Calu3 (cell line): ENCODE measurements at regions not wholly inside any gene's neighbourhood (a gene's known extent, or its start where the extent isn't known, plus 50 kb on each side); places are given as distances from the start of the nearest gene placed in this dataset.
"Not testable (repeated sequence)": the region's sequence is repeated elsewhere in the genome, so short reads cannot be mapped to it uniquely, and the experiment has no call there.

ENCODE experiments used
- BruUV-seq: library from RNA; stranded (reverse); fragments of 400-500 nt; replicated peaks from 2 replicates; lab custom pipeline; 2021; lab: Mats Ljungman, UMichigan
- CTCF ChIA-PET: fragments of 300-600 bp; sonication (Branson Sonifier 250); formaldehyde crosslinking; loops from one replicate; lab custom pipeline; 2022; ENCODE audit warnings: antibody characterized with exemption; lab: Charles Lee
- DNase-seq: peaks from one replicate; pipeline ENCODE4 v3.0.0; 2022
- H3K27ac Mint-ChIP-seq: one replicate; pipeline ENCODE4 v1.8.0; 2022; ENCODE audit warnings: mixed read lengths; ENCODE audit not compliant: unreplicated experiment
- H3K27me3 Mint-ChIP-seq: one replicate; pipeline ENCODE4 v1.8.0; 2022; ENCODE audit warnings: mixed read lengths; ENCODE audit not compliant: unreplicated experiment
- H3K36me3 Mint-ChIP-seq: one replicate; pipeline ENCODE4 v1.8.0; 2022; ENCODE audit warnings: mild to moderate bottlenecking, moderate library complexity, mixed read lengths; ENCODE audit not compliant: insufficient read depth, unreplicated experiment
- H3K4me1 Mint-ChIP-seq: one replicate; pipeline ENCODE4 v1.8.0; 2022; ENCODE audit warnings: mild to moderate bottlenecking, low read depth, mixed read lengths; ENCODE audit not compliant: unreplicated experiment
- H3K4me3 Mint-ChIP-seq: one replicate; pipeline ENCODE4 v1.8.0; 2022; ENCODE audit warnings: mild to moderate bottlenecking, low read depth, moderate library complexity, mixed read lengths; ENCODE audit not compliant: unreplicated experiment
- H3K9me3 Mint-ChIP-seq: one replicate; pipeline ENCODE4 v1.8.0; 2022; ENCODE audit warnings: low read depth, mixed read lengths; ENCODE audit not compliant: unreplicated experiment
- intact Hi-C: fragments of 100-400 bp; cut with micrococcal nuclease; formaldehyde crosslinking; loops from one replicate; pipeline ENCODE4 v1.10.0; 2022; ENCODE audit not compliant: unreplicated experiment
- TF ChIP-seq, protein P1 (sequence below): fragments of 200-600 bp; IDR thresholded peaks from one replicate; pipeline ENCODE4 v1.8.0; 2022; ENCODE audit warnings: antibody characterized with exemption; ENCODE audit not compliant: unreplicated experiment

DNA sequence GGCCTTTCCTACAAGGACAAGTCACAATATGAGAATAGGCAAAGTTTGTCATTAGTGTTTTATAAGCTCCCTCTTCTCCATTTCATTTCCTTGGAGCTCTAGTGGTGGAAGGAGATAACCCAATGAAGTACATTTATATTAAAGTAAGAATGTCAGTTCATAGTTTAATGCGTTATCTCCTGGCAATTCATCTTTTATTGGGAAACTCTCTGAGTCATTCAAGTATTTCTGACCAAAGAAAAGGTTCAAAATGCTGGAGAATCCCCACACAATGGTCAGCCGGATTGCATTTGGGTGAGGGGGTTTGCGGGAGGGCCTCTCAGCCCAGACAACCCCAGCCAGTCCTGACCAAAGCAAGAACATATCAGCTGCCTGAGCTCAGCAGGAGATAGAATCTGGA lies 321.5 kb upstream of the NRP1 start:
- Mint-ChIP-seq H3K36me3 (no peaks in the 10 kb centered on the region), H3K4me3 (no peak overlapping the region), H3K27me3 (no peaks in the 10 kb centered on the region), H3K27ac (no peak overlapping the region), H3K4me1 (no peaks in the 10 kb centered on the region), H3K9me3 (peaks cover 13% of the 10 kb centered on the region)
- TF ChIP-seq, protein P1, sequence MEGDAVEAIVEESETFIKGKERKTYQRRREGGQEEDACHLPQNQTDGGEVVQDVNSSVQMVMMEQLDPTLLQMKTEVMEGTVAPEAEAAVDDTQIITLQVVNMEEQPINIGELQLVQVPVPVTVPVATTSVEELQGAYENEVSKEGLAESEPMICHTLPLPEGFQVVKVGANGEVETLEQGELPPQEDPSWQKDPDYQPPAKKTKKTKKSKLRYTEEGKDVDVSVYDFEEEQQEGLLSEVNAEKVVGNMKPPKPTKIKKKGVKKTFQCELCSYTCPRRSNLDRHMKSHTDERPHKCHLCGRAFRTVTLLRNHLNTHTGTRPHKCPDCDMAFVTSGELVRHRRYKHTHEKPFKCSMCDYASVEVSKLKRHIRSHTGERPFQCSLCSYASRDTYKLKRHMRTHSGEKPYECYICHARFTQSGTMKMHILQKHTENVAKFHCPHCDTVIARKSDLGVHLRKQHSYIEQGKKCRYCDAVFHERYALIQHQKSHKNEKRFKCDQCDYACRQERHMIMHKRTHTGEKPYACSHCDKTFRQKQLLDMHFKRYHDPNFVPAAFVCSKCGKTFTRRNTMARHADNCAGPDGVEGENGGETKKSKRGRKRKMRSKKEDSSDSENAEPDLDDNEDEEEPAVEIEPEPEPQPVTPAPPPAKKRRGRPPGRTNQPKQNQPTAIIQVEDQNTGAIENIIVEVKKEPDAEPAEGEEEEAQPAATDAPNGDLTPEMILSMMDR: no peak
- CTCF ChIA-PET: interaction anchor here (0.6 kb wide), 1 partner anchor 1490 kb away, joined by 3 read pairs; no protein-coding TSS in a partner anchor
- no TSS peak for BruUV-seq
- intact Hi-C loops: no loop called here
- no peak for DNase-seq

DNA sequence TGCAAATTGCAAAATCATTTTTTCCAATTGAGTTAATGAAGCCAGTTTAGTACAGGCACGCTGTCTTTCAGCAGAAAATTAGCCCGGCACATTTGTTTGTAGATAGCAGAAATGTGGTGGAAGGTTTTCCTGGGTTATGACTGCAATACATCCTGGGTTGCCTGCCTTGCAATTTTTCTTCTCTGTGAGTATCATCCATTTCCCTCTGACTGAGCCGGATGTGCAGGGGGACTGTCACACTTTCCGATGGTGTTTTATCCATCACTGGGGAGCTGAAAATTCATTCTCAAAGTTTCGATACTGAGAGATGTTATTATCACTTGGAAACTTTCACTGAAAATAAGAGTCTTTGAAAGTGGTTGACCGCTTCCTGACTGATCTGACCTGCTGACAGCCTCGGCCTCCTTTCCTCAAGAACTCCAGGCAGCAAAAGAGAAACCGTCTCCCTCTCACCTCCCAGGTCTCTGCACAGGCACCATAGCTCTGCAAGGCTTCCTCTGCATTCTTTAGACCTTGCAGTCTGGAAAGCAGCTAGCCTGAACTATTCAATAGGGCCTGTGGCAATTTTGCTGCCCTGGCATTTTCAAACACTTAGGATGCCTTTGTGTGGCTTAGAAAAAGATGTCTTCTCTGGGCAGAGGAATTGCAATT lies 320.8 kb upstream of the NRP1 start:
- Mint-ChIP-seq H3K27ac (no peak overlapping the region), H3K36me3 (no peaks in the 10 kb centered on the region), H3K4me1 (no peaks in the 10 kb centered on the region), H3K4me3 (no peak overlapping the region), H3K27me3 (no peaks in the 10 kb centered on the region), H3K9me3 (peaks cover 13% of the 10 kb centered on the region)
- TF ChIP-seq, protein P1: no peak
- intact Hi-C loops: no loop called here
- CTCF ChIA-PET: interaction anchor here (0.6 kb wide), 1 partner anchor 1491 kb away, joined by 3 read pairs; no protein-coding TSS in a partner anchor
- no peak for DNase-seq
- no TSS peak for BruUV-seq

DNA sequence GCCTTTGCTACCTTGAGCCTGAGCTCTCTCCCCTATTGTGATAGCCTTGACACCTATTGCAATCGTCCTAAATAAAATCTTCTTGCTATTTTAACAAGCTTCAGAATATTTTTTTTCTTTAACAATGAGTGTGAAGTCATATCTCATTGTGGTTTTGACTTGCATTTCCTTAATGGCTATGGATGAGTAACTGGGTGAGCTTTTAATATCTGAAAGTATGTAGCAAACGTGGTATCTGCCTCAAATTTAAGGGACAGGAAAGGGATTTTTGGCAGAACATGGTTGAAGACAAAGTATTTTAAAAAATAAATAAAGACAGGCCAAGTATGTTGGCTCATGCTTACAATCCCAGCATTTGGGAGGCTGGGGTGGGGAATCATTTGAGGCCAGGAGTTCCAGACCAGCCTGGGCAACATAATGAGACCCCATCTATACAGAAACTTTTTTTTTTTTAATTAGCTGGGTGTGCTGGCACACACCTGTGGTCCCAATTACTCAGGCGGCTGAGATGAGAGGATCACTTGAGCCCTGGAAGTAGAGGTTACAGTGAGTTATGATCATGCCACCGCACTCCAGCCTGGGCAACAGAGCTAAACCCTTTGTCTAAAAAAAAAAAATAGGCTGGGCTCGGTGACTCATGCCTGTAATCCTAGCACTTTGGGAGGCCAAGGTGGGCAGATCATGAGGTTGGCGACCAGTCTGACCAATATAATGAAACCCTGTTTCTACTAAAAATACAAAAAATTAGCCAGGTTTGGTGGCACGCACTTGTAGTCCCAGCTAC lies 319.3 kb upstream of the NRP1 start:
- intact Hi-C loops: no loop called here
- Mint-ChIP-seq H3K36me3 (no peaks in the 10 kb centered on the region), H3K27me3 (no peaks in the 10 kb centered on the region), H3K9me3 (peaks cover 16% of the 10 kb centered on the region), H3K4me3 (no peak overlapping the region), H3K4me1 (no peaks in the 10 kb centered on the region), H3K27ac (no peak overlapping the region)
- no TSS peak for BruUV-seq
- no peak for DNase-seq
- TF ChIP-seq, protein P1: no peak
- CTCF ChIA-PET: no interaction called here

DNA sequence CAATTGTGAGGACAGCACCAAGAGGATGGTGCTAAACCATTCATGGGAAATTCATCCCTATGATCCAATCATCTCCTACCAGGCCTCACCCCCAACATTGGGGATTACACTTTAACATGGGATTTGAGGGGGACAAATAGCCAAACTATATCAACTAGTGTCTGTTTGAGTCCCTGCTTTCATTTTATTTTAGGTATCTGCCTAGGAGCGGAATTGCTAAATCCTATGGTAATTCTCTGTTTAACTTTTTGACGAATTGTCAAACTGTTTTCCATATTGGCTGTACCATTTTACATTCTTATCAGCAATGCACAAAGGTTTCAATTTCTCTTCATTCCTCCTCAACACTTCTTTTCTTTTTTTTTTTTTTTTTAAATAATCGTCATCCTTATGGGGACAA lies 318.4 kb upstream of the NRP1 start:
- H3K27ac Mint-ChIP-seq: no peak overlapping the region
- no TSS peak for BruUV-seq
- intact Hi-C loops: no loop called here
- no peaks in the 10 kb centered on the region for H3K4me1 Mint-ChIP-seq
- H3K36me3 Mint-ChIP-seq: no peaks in the 10 kb centered on the region
- TF ChIP-seq, protein P1: no peak
- no peak for DNase-seq
- H3K27me3 Mint-ChIP-seq: no peaks in the 10 kb centered on the region
- peaks cover 23% of the 10 kb centered on the region for H3K9me3 Mint-ChIP-seq
- CTCF ChIA-PET: no interaction called here
- H3K4me3 Mint-ChIP-seq: no peak overlapping the region

DNA sequence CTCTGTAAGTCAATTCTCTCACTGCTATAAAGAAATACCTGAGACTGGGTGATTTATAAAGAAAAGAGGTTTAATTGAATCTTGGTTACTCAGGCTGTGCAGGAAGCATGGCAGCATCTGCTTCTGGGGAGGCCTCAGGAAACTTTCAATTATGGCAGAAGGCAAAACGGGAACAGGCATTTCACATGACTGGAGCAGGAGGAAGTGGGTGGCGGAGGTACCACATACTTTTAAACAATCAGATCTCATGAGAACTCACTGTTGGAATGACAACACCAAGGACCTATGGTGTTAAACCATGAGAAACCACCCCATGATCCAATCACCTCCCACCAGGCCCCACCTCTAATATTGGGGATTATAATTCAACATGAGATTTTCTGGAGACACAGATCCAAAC lies 315.7 kb upstream of the NRP1 start:
- H3K27me3 Mint-ChIP-seq, H3K36me3 Mint-ChIP-seq, H3K4me1 Mint-ChIP-seq, H3K4me3 Mint-ChIP-seq, H3K27ac Mint-ChIP-seq, CTCF ChIA-PET, DNase-seq, intact Hi-C loops, BruUV-seq: not testable (repeated sequence)
- peaks cover 23% of the 10 kb centered on the region for H3K9me3 Mint-ChIP-seq
